Fibroblast of lung (primary cell): ENCODE measurements at regions not wholly inside any gene's neighbourhood (a gene's known extent, or its start where the extent isn't known, plus 50 kb on each side); places are given as distances from the start of the nearest gene placed in this dataset.
A peak's percentile ranks its signal among the peaks of the same experiment; 100 is the strongest.

Experiments used
- EZH2 ChIP-seq: IDR thresholded peaks from 2 replicates; pipeline ENCODE4 v1.5.1; 2012; ENCODE audit warnings: low read length, control low read depth, mild to moderate bottlenecking; ENCODE audit errors: missing control alignments
- TF ChIP-seq, protein P1 (sequence below), 2 donors: IDR thresholded peaks in 1 of 2; conservative IDR thresholded peaks in 1 of 2; 1 replicate in 1 of 2; 2 replicates in 1 of 2; pipeline ENCODE4 v1.5.1; 2011 to 2012; ENCODE audit warnings: low read length in 2 of 2, control low read depth in 1 of 2, inconsistent platforms in 1 of 2, low read depth in 1 of 2, mild to moderate bottlenecking in 1 of 2

DNA sequence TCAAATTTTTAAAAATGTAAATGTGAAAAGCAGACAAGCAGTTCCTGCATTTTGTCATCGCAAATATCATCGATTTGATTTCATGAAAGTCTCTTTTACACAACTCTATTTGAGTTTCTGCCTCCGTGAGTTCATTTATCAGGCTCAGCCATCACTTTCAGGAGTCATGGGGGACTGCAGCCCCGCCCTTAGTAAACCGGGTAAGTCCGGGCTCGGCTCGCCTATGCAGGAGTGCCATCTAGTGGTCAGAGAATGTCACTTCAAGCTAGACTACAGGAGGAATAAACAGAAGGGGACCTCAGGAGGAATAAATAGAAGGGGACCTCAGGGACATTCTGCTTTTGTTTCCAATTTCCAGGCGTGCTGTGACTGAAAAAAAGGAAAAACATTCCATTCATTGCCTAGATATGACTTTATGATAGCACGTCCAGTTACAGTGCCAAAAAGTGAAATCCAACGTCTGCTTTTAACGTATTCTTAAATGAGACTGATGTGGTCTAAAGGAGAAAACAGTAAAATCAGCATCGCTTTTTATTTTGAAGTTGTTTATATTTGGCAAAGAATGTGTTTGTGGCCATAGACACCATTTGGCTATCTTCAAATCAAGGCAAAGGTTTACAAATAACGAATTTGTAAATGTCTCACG is 333.9 kb downstream of the HACE1 start:
- TF ChIP-seq, protein P1, sequence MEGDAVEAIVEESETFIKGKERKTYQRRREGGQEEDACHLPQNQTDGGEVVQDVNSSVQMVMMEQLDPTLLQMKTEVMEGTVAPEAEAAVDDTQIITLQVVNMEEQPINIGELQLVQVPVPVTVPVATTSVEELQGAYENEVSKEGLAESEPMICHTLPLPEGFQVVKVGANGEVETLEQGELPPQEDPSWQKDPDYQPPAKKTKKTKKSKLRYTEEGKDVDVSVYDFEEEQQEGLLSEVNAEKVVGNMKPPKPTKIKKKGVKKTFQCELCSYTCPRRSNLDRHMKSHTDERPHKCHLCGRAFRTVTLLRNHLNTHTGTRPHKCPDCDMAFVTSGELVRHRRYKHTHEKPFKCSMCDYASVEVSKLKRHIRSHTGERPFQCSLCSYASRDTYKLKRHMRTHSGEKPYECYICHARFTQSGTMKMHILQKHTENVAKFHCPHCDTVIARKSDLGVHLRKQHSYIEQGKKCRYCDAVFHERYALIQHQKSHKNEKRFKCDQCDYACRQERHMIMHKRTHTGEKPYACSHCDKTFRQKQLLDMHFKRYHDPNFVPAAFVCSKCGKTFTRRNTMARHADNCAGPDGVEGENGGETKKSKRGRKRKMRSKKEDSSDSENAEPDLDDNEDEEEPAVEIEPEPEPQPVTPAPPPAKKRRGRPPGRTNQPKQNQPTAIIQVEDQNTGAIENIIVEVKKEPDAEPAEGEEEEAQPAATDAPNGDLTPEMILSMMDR (conservative IDR thresholded peaks at IDR 0.05 in 1 of 2, IDR thresholded peaks at IDR 0.05 in 1 of 2; ENCODE audit: low read depth in 1 of 2, low read length in 2 of 2), result peak; percentile 93 to 96
- TF ChIP-seq EZH2, result no peak
